T-helper 2 cell treated with Interferon-gamma antibody and Interleukin-4, amounts not matched to agents 5 μg/mL and 100 μg/mL, for 36 hours (primary cell): ENCODE measurements at regions not wholly inside any gene's neighbourhood (a gene's known extent, or its start where the extent isn't known, plus 50 kb on each side); places are given as distances from the start of the nearest gene placed in this dataset.

Experiments used
- DNase-seq: peaks from one replicate; pipeline ENCODE4 v3.0.0; 2021; ENCODE audit warnings: low spot score
- H3K27ac Mint-ChIP-seq: one replicate; pipeline ENCODE4 v1.8.0; 2021; ENCODE audit warnings: mild to moderate bottlenecking, mixed read lengths
- H3K27me3 Mint-ChIP-seq: one replicate; pipeline ENCODE4 v1.8.0; 2021; ENCODE audit warnings: low read depth, mixed read lengths
- H3K36me3 Mint-ChIP-seq: one replicate; pipeline ENCODE4 v1.8.0; 2021; ENCODE audit warnings: low read depth, mixed read lengths
- H3K4me1 Mint-ChIP-seq: one replicate; pipeline ENCODE4 v1.8.0; 2021; ENCODE audit warnings: low read depth, mixed read lengths
- H3K4me3 Mint-ChIP-seq: one replicate; pipeline ENCODE4 v1.8.0; 2022; ENCODE audit warnings: mild to moderate bottlenecking, moderate library complexity, mixed read lengths
- H3K9me3 Mint-ChIP-seq: one replicate; pipeline ENCODE4 v1.8.0; 2021; ENCODE audit warnings: mixed read lengths

DNA sequence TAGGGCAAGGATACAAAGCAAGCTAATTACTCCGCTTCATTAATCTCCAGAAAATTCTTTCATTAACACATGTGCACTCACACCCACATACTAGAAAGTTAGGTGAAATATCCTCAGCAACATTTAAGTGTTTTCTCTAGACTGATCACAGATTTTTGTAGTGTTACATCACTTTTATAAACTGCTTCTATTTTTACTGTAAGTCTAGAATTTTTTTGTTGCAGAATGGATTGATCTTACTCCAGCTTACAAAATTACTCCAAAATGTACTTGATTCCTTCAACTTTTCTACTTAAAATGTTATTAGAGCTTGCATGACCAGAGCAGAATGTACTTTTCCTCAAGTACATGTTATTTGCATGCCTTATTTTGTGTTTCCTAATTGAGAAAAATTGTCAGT is 2325.2 kb downstream of the PCDH7 start:
- Mint-ChIP-seq H3K9me3 (peaks cover 13% of the 10 kb centered on the region), H3K4me1 (no peaks in the 10 kb centered on the region), H3K4me3 (no peak overlapping the region), H3K27me3 (no peaks in the 10 kb centered on the region), H3K36me3 (no peaks in the 10 kb centered on the region), H3K27ac (no peak overlapping the region)
- no peak for DNase-seq

DNA sequence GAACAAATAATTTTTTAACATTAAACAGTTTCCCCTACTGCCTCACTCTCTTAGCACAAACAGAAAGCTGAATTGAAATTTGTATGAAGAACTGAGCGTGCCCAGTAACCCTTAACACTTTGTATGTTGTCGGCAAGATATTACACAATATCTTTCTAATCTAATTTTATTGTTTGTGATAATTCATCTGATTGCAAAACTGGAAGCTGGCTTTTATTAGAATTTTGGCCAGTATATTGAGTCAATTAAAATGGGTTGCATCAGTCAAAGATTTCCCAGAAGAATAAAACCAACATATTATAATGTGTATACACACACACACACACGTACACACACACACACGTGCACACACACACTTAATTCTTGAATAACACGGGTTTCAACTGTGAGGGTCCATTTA is 2332.1 kb downstream of the PCDH7 start:
- H3K4me3 Mint-ChIP-seq = no peak overlapping the region
- no peak for DNase-seq
- H3K4me1 Mint-ChIP-seq = no peaks in the 10 kb centered on the region
- no peak overlapping the region for H3K27ac Mint-ChIP-seq
- H3K27me3 Mint-ChIP-seq = no peaks in the 10 kb centered on the region
- no peaks in the 10 kb centered on the region for H3K36me3 Mint-ChIP-seq
- H3K9me3 Mint-ChIP-seq = peaks cover 31% of the 10 kb centered on the region

DNA sequence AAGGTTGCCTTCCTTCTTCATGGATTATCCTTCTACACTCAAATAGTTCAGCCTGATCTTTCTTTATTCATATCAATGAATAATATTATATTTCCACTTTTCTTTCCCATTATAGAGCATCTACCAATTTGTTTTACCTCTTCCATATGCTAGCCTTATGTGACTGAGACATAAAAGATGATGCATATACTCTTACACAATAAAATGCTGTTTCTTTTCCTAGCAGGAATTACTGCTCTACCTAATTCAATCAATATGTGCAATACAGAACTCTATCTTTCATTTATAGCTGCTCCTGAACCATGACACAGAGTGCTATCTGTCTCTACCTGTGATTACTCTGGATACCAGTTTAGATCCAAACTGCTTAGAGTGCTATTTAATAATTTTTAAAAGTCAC is 2334.0 kb downstream of the PCDH7 start:
- Mint-ChIP-seq H3K9me3 (peaks cover 36% of the 10 kb centered on the region), H3K4me1 (no peaks in the 10 kb centered on the region), H3K27me3 (no peaks in the 10 kb centered on the region), H3K27ac (no peak overlapping the region), H3K4me3 (no peak overlapping the region), H3K36me3 (no peaks in the 10 kb centered on the region)
- DNase-seq = no peak

- no peaks in the 10 kb centered on the region for H3K36me3 Mint-ChIP-seq
- no peak overlapping the region for H3K27ac Mint-ChIP-seq
- no peaks in the 10 kb centered on the region for H3K27me3 Mint-ChIP-seq
- H3K4me3 Mint-ChIP-seq = no peak overlapping the region
- peaks cover 36% of the 10 kb centered on the region for H3K9me3 Mint-ChIP-seq
- no peaks in the 10 kb centered on the region for H3K4me1 Mint-ChIP-seq
- DNase-seq = no peak
Measured at GRCh38 chr4:33054656-33055196, 2334.6 kb downstream of the PCDH7 start.

DNA sequence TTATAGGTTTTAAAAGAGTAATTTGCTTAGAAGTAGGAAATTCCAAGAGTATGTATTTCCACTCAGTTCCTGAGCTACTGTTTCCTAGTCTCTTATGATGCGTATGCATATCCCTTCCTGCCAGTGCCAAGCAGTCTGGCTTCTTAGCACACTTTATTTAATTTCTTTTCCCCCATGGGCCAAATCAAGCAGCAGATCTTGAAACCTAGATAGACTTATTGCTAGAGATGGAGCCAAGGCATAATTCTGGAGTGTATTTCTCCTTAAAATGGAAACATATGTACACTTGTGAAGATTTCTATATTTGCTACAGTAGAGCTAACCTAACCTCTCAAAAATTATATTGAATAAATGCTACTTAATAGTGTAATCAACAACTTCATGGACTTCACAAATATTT is 2337.6 kb downstream of the PCDH7 start:
- Mint-ChIP-seq H3K4me3 (no peak overlapping the region), H3K27me3 (no peaks in the 10 kb centered on the region), H3K27ac (no peak overlapping the region), H3K9me3 (peaks cover 32% of the 10 kb centered on the region), H3K36me3 (no peaks in the 10 kb centered on the region), H3K4me1 (no peaks in the 10 kb centered on the region)
- DNase-seq = no peak

DNA sequence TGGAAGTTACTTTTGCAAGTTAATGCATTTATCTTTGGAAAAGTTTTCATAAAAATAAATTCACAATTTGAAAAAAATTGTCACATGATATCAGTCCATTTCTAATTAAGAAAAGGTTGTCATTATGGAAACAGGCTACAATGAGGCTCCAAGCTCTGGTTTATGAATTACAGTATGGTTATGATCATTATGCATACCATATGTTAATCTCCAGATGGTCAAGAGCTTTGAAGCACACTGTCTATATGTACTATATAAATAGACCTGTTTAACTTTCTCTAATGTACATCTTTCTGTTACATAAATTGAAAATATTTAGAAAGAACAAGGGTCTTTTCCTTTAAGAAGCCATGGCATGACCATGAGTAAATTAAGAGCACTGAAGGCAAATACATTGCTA is 2338.8 kb downstream of the PCDH7 start:
- Mint-ChIP-seq H3K4me1 (no peaks in the 10 kb centered on the region), H3K27me3 (no peaks in the 10 kb centered on the region), H3K27ac (no peak overlapping the region), H3K36me3 (no peaks in the 10 kb centered on the region), H3K4me3 (no peak overlapping the region), H3K9me3 (peaks cover 35% of the 10 kb centered on the region)
- no peak for DNase-seq

GRCh38 chr4:33060674-33061542 is 2340.7 kb downstream of the PCDH7 start:
- Mint-ChIP-seq H3K9me3 (peaks cover 24% of the 10 kb centered on the region), H3K27ac (no peak overlapping the region), H3K27me3 (no peaks in the 10 kb centered on the region), H3K4me3 (no peak overlapping the region), H3K36me3 (no peaks in the 10 kb centered on the region), H3K4me1 (no peaks in the 10 kb centered on the region)
- no peak for DNase-seq

GRCh38 chr4:33061727-33062126 is 2341.6 kb downstream of the PCDH7 start:
- no peak for DNase-seq
- H3K4me3 Mint-ChIP-seq = no peak overlapping the region
- no peaks in the 10 kb centered on the region for H3K4me1 Mint-ChIP-seq
- peaks cover 24% of the 10 kb centered on the region for H3K9me3 Mint-ChIP-seq
- H3K27ac Mint-ChIP-seq = no peak overlapping the region
- no peaks in the 10 kb centered on the region for H3K27me3 Mint-ChIP-seq
- H3K36me3 Mint-ChIP-seq = no peaks in the 10 kb centered on the region

DNA sequence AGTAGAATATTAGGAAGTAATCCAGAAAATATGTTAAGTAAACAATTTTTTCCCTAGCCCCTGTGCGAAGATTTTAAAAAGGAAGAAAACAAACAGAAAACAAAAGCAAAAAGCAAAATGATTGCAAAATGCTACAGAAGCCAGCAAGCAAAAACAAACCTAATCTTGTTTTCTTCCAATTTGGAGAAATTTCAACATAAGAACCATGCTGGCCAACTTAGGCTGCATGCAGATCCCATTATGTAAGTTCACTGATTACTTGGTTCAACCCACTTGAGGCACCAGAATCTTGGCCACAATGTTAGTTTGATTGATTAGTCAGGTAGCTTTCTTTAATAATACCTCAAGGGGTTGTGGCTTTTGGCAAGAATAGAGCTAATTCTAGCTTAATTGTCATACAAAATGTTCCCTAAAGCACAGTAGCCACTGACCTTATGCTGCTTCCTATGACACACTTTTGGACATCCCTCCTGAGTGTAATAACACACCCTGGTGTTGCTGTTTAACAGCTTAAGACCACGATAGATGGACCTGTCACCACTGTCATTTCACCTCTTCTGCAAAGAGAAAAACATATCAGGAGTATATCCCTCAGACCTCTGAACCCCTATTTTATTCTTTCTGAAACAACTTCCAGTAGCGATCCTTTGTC is 2342.1 kb downstream of the PCDH7 start:
- no peak for DNase-seq
- no peaks in the 10 kb centered on the region for H3K36me3 Mint-ChIP-seq
- H3K9me3 Mint-ChIP-seq = peaks cover 20% of the 10 kb centered on the region
- no peak overlapping the region for H3K4me3 Mint-ChIP-seq
- no peak overlapping the region for H3K27ac Mint-ChIP-seq
- no peaks in the 10 kb centered on the region for H3K4me1 Mint-ChIP-seq
- H3K27me3 Mint-ChIP-seq = no peaks in the 10 kb centered on the region

GRCh38 chr4:33063241-33063640 is 2343.1 kb downstream of the PCDH7 start:
- H3K27ac Mint-ChIP-seq = no peak overlapping the region
- peaks cover 17% of the 10 kb centered on the region for H3K9me3 Mint-ChIP-seq
- H3K4me3 Mint-ChIP-seq = no peak overlapping the region
- no peaks in the 10 kb centered on the region for H3K4me1 Mint-ChIP-seq
- no peaks in the 10 kb centered on the region for H3K36me3 Mint-ChIP-seq
- no peaks in the 10 kb centered on the region for H3K27me3 Mint-ChIP-seq
- no peak for DNase-seq

- no peak overlapping the region for H3K4me3 Mint-ChIP-seq
- peaks cover 14% of the 10 kb centered on the region for H3K9me3 Mint-ChIP-seq
- H3K36me3 Mint-ChIP-seq = no peaks in the 10 kb centered on the region
- no peaks in the 10 kb centered on the region for H3K27me3 Mint-ChIP-seq
- H3K27ac Mint-ChIP-seq = no peak overlapping the region
- no peak for DNase-seq
- H3K4me1 Mint-ChIP-seq = no peaks in the 10 kb centered on the region
Measured at GRCh38 chr4:33064238-33064637, 2344.1 kb downstream of the PCDH7 start.

DNA sequence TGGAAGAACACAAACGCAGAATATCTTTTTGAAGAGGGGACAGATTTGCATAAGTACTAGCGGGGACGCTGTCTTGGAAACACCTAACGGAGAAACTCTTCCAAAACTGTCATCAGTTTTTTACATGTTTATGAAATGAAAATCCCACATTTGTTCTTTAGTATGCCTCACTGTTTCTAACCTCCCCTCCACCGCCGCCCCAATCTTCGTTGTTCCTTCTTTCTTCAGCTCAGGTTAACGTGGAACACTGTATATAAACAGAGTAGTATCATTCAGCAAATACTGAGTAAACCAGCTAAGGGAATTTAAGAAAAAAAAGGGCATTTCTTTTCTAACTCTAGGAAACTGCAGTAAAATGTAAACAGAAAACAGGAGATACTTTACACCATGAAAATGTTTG is 2345.6 kb downstream of the PCDH7 start:
- Mint-ChIP-seq H3K27ac (no peak overlapping the region), H3K4me3 (no peak overlapping the region), H3K4me1 (no peaks in the 10 kb centered on the region), H3K27me3 (no peaks in the 10 kb centered on the region), H3K36me3 (no peaks in the 10 kb centered on the region), H3K9me3 (peaks cover 24% of the 10 kb centered on the region)
- DNase-seq = no peak

- Mint-ChIP-seq H3K9me3 (peaks cover 26% of the 10 kb centered on the region), H3K27me3 (no peaks in the 10 kb centered on the region), H3K4me1 (no peaks in the 10 kb centered on the region), H3K27ac (no peak overlapping the region), H3K36me3 (no peaks in the 10 kb centered on the region), H3K4me3 (no peak overlapping the region)
- no peak for DNase-seq
Measured at GRCh38 chr4:33067221-33067620, 2347.1 kb downstream of the PCDH7 start.

DNA sequence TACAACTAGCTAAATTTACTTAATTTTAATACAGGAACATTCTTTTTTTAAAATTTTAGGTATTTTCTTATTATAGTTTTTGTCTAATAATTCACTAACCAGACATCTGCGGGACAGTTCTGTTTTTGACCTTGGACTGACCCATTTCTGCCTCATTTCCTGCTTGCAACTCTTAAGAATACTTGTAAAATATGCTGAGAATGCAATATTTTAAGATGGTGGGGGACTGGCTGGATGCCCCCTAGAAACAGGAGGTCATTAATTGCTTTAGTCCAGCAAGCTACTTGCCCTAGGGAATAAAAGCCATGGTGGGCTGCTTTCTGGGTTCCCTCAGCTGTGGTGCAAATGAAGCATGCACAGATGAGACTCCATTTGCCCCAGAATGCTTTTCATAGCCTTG is 2348.4 kb downstream of the PCDH7 start:
- Mint-ChIP-seq H3K27me3 (no peaks in the 10 kb centered on the region), H3K27ac (no peak overlapping the region), H3K4me3 (no peak overlapping the region), H3K9me3 (peaks cover 18% of the 10 kb centered on the region), H3K4me1 (no peaks in the 10 kb centered on the region), H3K36me3 (no peaks in the 10 kb centered on the region)
- no peak for DNase-seq
